ENCODE measurements at regions not wholly inside any gene's neighbourhood (a gene's known extent, or its start where the extent isn't known, plus 50 kb on each side); places are given as distances from the start of the nearest gene placed in this dataset.

DNA sequence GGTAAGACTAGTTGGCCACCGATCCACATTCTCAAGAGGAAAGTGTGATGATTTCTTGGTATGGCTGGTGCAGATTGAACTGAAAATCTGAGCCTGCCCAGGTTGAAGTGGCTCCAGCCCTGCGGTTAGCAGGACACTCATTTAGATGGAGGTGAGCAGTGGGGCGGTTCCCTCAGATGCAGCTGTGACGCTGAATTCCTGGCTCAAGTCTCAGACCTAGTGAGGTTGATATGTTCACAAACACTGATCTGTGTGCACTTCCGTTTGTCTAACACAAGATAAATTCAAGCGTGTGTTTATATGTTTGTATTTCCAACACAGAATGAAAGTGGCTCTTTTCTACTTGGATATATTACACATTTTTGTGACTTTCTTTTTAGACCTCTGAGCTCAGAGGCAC, 83.4 kb upstream of the FRMD1 start:
- Histone ChIP-seq H3K27me3 (ENCODE audit: control insufficient read depth, insufficient read depth, low read length, poor library complexity, severe bottlenecking) (no peaks in the 10 kb centered on the region), H3K9me3 (ENCODE audit: control insufficient read depth, low read length) (no peaks in the 10 kb centered on the region), H3K4me1 (ENCODE audit: control insufficient read depth, insufficient read depth, low read length) (no peaks in the 10 kb centered on the region), H3K9ac (ENCODE audit: extremely low read depth, low read length, poor library complexity, severe bottlenecking) (no peak overlapping the region), H3K27ac (ENCODE audit: low read depth, low read length) (no peak overlapping the region), H3K4me3 (ENCODE audit: low read length) (no peak overlapping the region), H3K36me3 (ENCODE audit: control insufficient read depth, insufficient read depth, low read length) (no peaks in the 10 kb centered on the region)
- no peak overlapping the region for H3K27ac Mint-ChIP-seq
- H3K36me3 Mint-ChIP-seq (ENCODE audit: low read depth): no peaks in the 10 kb centered on the region
- H3K4me1 Mint-ChIP-seq: peaks cover 12% of the 10 kb centered on the region
- TF ChIP-seq, protein P1, sequence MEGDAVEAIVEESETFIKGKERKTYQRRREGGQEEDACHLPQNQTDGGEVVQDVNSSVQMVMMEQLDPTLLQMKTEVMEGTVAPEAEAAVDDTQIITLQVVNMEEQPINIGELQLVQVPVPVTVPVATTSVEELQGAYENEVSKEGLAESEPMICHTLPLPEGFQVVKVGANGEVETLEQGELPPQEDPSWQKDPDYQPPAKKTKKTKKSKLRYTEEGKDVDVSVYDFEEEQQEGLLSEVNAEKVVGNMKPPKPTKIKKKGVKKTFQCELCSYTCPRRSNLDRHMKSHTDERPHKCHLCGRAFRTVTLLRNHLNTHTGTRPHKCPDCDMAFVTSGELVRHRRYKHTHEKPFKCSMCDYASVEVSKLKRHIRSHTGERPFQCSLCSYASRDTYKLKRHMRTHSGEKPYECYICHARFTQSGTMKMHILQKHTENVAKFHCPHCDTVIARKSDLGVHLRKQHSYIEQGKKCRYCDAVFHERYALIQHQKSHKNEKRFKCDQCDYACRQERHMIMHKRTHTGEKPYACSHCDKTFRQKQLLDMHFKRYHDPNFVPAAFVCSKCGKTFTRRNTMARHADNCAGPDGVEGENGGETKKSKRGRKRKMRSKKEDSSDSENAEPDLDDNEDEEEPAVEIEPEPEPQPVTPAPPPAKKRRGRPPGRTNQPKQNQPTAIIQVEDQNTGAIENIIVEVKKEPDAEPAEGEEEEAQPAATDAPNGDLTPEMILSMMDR (conservative IDR thresholded peaks at IDR 0.05): no peak
- H3K4me3 Mint-ChIP-seq: no peak overlapping the region
- H3K27me3 Mint-ChIP-seq (ENCODE audit: insufficient read depth): no peaks in the 10 kb centered on the region
- 93 to 100% methylated on average over 5 to 6 of the region's 6 CpGs for WGBS, 2 experiments (ENCODE audit: insufficient coverage in 1 of 2, insufficient read length in 1 of 2)
- H3K9me3 Mint-ChIP-seq: no peaks in the 10 kb centered on the region
- DNase-seq: peak; percentile 18

- Histone ChIP-seq H3K27me3 (ENCODE audit: control insufficient read depth, insufficient read depth, low read length, poor library complexity, severe bottlenecking) (no peaks in the 10 kb centered on the region), H3K4me3 (ENCODE audit: low read length) (no peak overlapping the region), H3K4me1 (ENCODE audit: control insufficient read depth, insufficient read depth, low read length) (no peaks in the 10 kb centered on the region), H3K27ac (ENCODE audit: low read depth, low read length) (no peak overlapping the region), H3K9me3 (ENCODE audit: control insufficient read depth, low read length) (no peaks in the 10 kb centered on the region), H3K9ac (ENCODE audit: extremely low read depth, low read length, poor library complexity, severe bottlenecking) (no peak overlapping the region), H3K36me3 (ENCODE audit: control insufficient read depth, insufficient read depth, low read length) (no peaks in the 10 kb centered on the region)
- no peak overlapping the region for H3K4me3 Mint-ChIP-seq
- DNase-seq: peak; percentile 31
- H3K9me3 Mint-ChIP-seq: no peaks in the 10 kb centered on the region
- H3K36me3 Mint-ChIP-seq (ENCODE audit: low read depth): no peaks in the 10 kb centered on the region
- H3K27ac Mint-ChIP-seq: no peak overlapping the region
- no peaks in the 10 kb centered on the region for H3K27me3 Mint-ChIP-seq (ENCODE audit: insufficient read depth)
- TF ChIP-seq, protein P1 (conservative IDR thresholded peaks at IDR 0.05): no peak
- H3K4me1 Mint-ChIP-seq: peaks cover 17% of the 10 kb centered on the region
- WGBS, 2 experiments (ENCODE audit: insufficient coverage in 1 of 2, insufficient read length in 1 of 2): 94 to 100% methylated on average over 12 to 16 of the region's 16 CpGs
Observed at GRCh38 chr6:168161371-168161750, 82.3 kb upstream of the FRMD1 start.

- peak; percentile 21 for DNase-seq
- Mint-ChIP-seq H3K27ac (no peak overlapping the region), H3K36me3 (ENCODE audit: low read depth) (no peaks in the 10 kb centered on the region), H3K27me3 (ENCODE audit: insufficient read depth) (no peaks in the 10 kb centered on the region), H3K4me1 (peaks cover 17% of the 10 kb centered on the region), H3K9me3 (no peaks in the 10 kb centered on the region), H3K4me3 (no peak overlapping the region)
- TF ChIP-seq, protein P1 (conservative IDR thresholded peaks at IDR 0.05): no peak
- Histone ChIP-seq H3K4me1 (ENCODE audit: control insufficient read depth, insufficient read depth, low read length) (no peaks in the 10 kb centered on the region), H3K9ac (ENCODE audit: extremely low read depth, low read length, poor library complexity, severe bottlenecking) (no peak overlapping the region), H3K9me3 (ENCODE audit: control insufficient read depth, low read length) (no peaks in the 10 kb centered on the region), H3K27ac (ENCODE audit: low read depth, low read length) (no peak overlapping the region), H3K4me3 (ENCODE audit: low read length) (no peak overlapping the region), H3K27me3 (ENCODE audit: control insufficient read depth, insufficient read depth, low read length, poor library complexity, severe bottlenecking) (no peaks in the 10 kb centered on the region), H3K36me3 (ENCODE audit: control insufficient read depth, insufficient read depth, low read length) (no peaks in the 10 kb centered on the region)
- 93 to 94% methylated on average over 20 to 25 of the region's 25 CpGs for WGBS, 2 experiments (ENCODE audit: insufficient coverage in 1 of 2, insufficient read length in 1 of 2)
Observed at GRCh38 chr6:168160506-168161370, 81.7 kb upstream of the FRMD1 start.

All from endodermal cell (in vitro differentiated cells).